Stimulated activated naive CD8-positive, alpha-beta T cell treated with anti-CD3 and anti-CD28 coated beads, Interleukin-15, Interleukin-2, amounts not matched to agents 100 U/mL and 50 U/mL, for 24 hours (primary cell): ENCODE measurements at regions not wholly inside any gene's neighbourhood (a gene's known extent, or its start where the extent isn't known, plus 50 kb on each side); places are given as distances from the start of the nearest gene placed in this dataset.
A peak's percentile ranks its signal among the peaks of the same experiment; 100 is the strongest.

ENCODE experiments used
- ATAC-seq: fragments of 150-1000 bp; cut with Tn5 transposase; one replicate; pipeline ENCODE4 v1.10.0; 2021
- DNase-seq: peaks from one replicate; pipeline ENCODE4 v3.0.0; 2021

DNA sequence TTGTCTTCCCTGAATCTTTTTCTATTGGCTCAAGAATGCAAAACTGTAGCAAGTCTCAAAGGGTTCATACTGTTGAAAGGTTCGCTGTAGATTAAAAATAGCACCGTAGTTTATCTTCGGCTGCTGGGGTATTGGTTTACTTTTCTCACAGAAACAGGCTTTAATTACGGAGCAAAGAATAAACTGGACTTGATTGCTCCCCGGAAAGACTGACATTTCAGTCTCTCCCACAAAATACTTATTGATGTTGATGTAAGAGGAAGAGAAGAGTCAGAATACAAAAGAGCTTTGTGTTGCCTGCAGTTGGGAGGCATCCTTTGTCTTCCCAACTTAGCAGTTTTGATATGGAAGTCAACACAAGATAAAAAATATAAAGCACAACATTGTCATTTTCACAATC lies 183.9 kb upstream of the DMAC1 start:
- DNase-seq (no peak), ATAC-seq (no peak)

GRCh38 chr9:7982907-7983306 lies 183.3 kb upstream of the DMAC1 start:
- no peak for ATAC-seq
- DNase-seq = no peak

DNA sequence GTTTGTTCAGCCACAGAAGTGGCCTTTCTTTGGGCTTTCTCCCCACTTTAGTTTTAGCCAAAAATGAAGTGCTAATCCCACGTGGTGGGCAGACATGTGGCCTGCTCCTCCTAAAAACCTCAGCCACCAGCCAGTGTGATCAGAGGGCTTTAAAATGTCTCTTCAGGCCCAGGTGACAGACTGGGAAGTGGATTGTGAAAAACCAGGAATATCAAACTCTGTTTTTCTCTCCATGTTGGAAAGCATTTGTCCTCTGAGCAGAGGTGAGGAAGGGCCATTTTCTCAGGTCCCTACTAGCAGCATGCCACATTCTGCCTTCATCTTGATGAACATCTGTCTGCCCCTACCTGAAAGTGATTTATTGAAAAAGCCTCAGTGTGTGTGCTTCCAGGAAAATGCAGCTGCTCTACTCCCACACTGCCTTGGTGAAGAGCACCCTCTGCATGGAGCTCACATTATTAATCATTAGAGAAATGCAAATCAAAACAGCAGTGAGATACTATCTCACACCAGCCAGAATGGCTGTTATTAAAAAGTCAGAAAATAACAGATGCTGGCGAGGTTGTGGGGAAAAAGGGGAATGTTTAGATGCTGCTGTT lies 181.2 kb upstream of the DMAC1 start:
- DNase-seq (no peak), ATAC-seq (no peak)

DNA sequence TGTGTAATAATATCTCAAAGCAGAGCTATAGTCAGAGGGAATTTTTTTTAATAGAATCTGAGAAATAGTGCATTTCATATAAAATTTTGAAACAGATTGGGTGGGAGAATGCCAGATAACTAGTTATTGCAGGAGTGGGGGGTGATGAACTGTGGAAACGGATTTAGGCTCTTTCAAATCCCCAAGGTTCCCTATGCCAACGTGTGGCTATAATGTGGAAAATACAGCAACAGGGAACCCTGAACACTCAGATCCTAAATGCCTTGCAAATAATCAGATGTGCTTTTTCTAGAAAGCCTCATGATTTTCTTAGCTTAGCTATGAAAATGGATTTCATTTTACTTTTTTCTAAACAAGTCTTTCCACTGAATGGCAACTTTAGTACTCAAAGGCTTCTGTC lies 180.5 kb upstream of the DMAC1 start:
- DNase-seq (no peak), ATAC-seq (no peak)

DNA sequence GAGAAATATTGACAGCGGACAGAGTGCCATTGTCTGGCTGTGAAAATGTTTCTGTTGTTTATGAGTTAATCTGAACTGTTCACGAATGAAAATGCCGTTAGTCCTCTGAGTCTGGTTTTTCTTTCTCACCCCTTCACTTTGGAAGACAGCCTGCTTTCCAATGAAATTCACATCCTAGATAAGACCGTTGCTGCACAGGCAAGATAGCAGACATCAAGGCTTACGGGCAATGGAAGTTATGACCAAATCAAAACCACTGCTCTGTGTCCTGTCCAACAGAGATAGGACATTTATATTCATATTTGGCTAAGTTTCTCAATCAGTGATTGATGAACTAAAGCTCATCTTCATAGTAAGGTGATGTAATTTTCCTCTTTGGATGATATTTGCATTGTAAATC lies 180.0 kb upstream of the DMAC1 start:
- no peak for DNase-seq
- no peak for ATAC-seq

GRCh38 chr9:7977586-7977985 lies 178.0 kb upstream of the DMAC1 start:
- DNase-seq (no peak), ATAC-seq (no peak)

GRCh38 chr9:7976856-7977255 lies 177.3 kb upstream of the DMAC1 start:
- DNase-seq (no peak), ATAC-seq (no peak)

- ATAC-seq = peak; percentile 99
- DNase-seq = peak; percentile 39
Measured at GRCh38 chr9:7976167-7976755, 176.7 kb upstream of the DMAC1 start.

DNA sequence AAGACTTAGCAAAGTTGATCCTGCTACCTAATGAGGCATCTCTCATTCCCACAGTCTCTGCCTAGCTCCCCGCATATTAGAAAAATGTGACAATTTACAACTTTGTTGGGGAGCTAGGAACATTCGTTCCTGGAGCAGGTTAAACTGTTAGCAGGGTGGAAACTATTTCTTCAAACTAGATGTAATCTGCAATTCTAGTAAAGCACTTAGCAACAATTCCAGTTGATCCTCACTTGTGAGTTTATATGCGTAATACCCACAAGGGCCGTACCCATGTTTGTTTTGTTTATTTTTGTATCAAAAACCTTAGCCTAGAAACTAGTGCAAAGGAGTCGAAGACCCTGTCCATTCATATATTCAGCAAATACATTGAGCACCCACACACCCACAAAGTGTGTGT lies 175.8 kb upstream of the DMAC1 start:
- no peak for DNase-seq
- ATAC-seq = no peak

- no peak for DNase-seq
- ATAC-seq = peak; percentile 29
Measured at GRCh38 chr9:7974335-7974960, 174.9 kb upstream of the DMAC1 start.

DNA sequence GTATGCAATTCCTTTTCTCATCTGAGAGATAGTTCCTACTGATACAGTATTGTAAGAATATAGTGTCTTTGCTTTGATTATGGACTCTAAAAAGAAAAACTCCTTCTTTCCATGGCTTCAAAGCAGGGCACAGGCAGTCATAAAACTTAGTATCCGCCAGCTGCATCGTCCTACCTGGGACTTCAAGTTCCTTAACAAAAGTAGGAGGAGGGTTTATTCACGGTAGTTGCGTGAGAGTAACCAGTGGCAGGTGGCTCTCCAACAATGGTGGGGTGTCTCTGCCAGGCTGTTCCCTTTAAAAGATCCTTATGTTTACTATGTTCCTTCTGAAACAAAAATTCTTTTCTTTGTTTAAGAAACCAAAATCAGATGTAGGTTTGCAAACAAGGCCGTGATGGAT lies 173.5 kb upstream of the DMAC1 start:
- ATAC-seq (no peak), DNase-seq (no peak)

DNA sequence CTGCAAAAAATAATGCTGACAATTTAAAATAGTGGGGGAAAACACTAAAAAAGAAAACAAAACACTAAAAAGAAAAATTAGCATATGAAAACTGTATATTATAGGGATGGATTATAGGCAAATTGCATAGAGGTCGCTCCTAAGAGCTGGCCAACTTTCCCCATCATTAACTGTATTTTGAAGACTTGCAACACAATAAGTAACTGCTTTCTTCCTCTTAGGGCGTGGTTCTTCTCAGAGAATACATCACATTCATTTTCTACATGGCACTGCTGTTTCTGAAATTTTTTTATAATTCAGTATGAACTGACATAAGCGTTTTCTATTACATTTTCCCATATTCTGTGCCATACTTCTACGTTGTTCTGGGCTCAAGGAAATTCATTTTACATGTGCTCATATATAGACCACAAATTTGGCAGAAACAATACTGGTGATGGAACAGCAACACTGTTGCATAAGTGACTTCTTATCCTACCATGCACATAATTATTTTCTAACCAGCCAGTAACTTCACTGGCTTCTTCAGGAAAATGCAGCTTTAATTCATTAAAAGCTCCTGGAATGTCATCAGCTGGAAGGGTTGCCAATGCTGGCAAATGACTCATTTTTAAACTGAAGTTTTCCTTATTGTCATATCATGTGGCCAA lies 171.2 kb upstream of the DMAC1 start:
- ATAC-seq = no peak

GRCh38 chr9:7968687-7969086 lies 169.1 kb upstream of the DMAC1 start:
- DNase-seq = no peak
- ATAC-seq = no peak

More for the DNA sequence above, 171.2 kb upstream of the DMAC1 start:
- no peak for DNase-seq

- ATAC-seq = no peak
Measured at GRCh38 chr9:7967851-7968250, 168.3 kb upstream of the DMAC1 start.

DNA sequence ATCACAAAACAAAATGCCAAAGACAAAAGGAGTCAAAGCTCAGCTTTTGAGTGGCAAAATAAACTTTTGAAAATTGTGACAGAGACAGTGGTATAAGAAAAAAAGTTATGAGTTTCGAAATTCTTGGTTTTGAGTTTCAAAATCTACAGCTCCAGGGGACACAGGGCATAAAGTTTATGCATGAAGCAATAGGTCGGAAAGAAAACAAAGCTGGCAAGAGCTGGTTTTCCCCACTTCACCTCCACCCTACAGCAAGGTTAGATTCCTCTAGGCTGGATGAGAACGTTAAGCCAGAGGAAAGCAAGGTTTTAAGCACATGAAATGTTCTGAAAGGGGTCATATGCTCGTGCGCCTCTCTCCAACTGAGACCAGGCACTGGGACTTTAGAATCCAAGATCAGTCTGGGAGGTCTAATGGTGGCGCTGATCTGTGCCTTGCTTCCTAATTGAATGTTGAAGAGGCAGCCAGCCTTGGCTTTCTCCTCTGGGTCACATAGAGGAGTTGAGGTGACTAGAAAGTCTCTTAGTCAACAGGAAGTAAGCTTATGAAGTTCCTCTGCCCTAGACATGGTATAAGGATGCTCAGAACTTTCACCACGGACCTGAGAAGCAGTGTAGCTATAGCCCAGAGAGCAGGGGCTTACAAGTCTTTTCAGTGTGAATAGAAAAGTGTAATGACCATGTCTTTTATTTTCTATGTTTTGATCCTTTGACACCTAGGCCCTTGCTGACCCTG lies 167.7 kb upstream of the DMAC1 start:
- DNase-seq (no peak), ATAC-seq (no peak)

More at GRCh38 chr9:7967851-7968250, 168.3 kb upstream of the DMAC1 start:
- DNase-seq = no peak

DNA sequence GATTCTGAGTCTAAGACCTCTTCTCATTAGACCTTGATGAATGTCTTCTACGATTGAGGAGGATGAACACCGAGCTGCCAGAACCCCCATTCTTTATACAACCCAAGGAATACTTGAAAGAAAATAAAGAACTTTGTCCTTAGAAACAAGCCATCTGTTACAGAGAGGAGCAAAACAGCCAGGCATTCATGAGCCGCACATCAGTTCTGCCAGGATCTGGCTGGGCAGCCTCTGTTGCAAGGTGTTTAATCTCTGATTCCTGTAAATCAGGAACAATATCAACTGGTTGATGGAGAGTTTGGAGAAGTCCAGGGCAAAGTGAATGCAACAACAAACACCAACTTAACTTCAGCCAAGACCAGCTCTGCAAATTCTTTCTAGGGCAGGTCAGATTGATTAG lies 165.5 kb upstream of the DMAC1 start:
- DNase-seq = no peak
- no peak for ATAC-seq

DNA sequence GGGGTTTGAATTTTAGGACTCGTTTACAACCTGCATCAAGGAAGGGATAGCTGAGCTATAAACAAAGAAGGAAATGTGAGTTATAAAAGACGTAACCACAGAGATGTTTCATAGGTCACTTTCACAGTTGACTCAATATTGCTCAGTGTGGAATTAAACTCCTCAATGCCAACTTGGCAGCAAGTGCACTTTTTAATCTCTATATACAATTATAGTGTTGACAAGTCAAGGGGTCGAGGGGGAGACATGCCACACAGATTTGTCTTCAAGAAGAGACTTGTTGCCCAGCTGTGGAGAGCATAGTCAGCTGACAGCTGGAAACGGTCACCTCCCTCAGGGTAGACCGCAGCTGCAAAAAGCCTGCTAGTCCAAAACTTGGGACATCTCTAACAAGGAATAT lies 163.4 kb upstream of the DMAC1 start:
- ATAC-seq (peak; percentile 65), DNase-seq (no peak)

DNA sequence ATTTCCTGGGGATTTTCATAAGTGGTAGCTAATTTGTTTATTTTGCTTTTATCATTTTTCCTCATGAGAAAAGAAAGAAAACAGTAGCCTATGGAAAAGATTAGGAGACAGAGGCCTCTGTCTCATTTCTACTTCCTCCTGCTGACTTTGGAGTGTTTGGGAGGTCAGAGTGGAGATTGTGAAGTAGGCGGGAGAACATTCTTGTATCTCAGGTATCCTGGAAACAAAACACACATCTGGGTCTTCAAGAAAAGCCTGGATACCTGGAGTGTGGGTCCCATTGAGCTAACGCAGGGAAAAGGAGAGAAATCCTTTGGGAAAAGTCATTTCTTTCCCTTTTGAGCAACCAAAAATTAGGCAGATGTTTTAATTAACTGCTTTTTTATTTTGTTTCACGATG lies 161.5 kb upstream of the DMAC1 start:
- DNase-seq = no peak
- ATAC-seq = no peak

- ATAC-seq (no peak), DNase-seq (no peak)
Measured at GRCh38 chr9:7960320-7961050, 160.9 kb upstream of the DMAC1 start.

DNA sequence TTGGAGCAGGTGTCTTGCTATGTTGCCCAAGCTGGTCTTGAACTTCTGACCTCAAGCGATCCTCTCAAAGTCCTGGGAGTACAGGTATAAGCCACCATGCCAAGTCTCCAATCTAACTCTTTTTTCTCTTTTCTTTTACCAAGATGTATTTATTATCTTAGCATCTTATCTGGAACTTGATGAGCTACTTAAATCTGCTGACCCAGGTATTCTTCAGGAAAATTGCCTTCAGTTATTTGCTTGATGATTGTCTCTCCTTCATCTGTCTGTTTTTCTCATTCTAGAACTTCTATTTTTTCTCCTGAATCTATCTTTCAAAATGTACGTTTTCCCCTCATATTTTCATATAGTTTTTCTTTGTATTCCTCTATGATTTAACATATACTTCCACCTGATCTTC lies 158.2 kb upstream of the DMAC1 start:
- no peak for ATAC-seq
- no peak for DNase-seq

- ATAC-seq (no peak), DNase-seq (no peak)
Measured at GRCh38 chr9:7947577-7947976, 148.0 kb upstream of the DMAC1 start.

- no peak for ATAC-seq
- no peak for DNase-seq
Measured at GRCh38 chr9:7946458-7946857, 146.9 kb upstream of the DMAC1 start.
